Fibroblast of lung (primary cell): ENCODE measurements at regions not wholly inside any gene's neighbourhood (a gene's known extent, or its start where the extent isn't known, plus 50 kb on each side); places are given as distances from the start of the nearest gene placed in this dataset.

ENCODE experiments used
- EZH2 ChIP-seq: IDR thresholded peaks from 2 replicates; pipeline ENCODE4 v1.5.1; 2012; ENCODE audit warnings: low read length, control low read depth, mild to moderate bottlenecking; ENCODE audit errors: missing control alignments
- TF ChIP-seq, protein P1 (sequence below), 2 donors: IDR thresholded peaks in 1 of 2; conservative IDR thresholded peaks in 1 of 2; 1 replicate in 1 of 2; 2 replicates in 1 of 2; pipeline ENCODE4 v1.5.1; 2011 to 2012; ENCODE audit warnings: low read length in 2 of 2, control low read depth in 1 of 2, inconsistent platforms in 1 of 2, low read depth in 1 of 2, mild to moderate bottlenecking in 1 of 2

DNA sequence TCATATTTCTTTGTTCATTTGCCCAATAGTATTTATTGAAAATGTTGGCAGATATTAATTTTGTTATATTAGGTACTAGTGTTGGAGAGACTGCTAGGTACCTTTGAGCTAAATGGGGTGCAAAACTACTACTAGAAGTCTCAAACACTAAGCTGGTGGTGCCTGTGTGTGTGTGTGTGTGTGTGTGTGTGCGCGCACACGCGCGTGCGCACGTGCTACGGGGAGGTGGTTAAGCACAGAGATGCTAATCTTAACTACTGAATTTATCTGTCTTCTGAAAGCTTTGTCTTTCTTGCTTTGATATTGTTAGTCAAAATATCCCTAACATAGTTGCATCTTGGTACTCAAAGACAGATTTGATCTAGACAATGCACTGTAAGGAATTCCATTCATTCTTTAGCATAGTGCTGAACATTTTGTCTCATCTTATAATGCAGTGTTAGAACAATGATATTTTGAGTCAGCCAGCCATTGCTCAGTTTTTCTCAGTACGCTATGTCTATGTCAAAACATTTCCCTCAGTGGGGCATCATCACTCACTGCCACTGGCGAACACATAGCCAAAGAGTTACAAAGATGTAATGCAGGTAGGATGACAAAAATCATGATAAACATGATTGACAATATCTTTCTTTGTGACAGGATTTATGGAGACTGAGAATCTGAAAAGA lies 396.0 kb upstream of the RGPD4 start:
- TF ChIP-seq, protein P1, sequence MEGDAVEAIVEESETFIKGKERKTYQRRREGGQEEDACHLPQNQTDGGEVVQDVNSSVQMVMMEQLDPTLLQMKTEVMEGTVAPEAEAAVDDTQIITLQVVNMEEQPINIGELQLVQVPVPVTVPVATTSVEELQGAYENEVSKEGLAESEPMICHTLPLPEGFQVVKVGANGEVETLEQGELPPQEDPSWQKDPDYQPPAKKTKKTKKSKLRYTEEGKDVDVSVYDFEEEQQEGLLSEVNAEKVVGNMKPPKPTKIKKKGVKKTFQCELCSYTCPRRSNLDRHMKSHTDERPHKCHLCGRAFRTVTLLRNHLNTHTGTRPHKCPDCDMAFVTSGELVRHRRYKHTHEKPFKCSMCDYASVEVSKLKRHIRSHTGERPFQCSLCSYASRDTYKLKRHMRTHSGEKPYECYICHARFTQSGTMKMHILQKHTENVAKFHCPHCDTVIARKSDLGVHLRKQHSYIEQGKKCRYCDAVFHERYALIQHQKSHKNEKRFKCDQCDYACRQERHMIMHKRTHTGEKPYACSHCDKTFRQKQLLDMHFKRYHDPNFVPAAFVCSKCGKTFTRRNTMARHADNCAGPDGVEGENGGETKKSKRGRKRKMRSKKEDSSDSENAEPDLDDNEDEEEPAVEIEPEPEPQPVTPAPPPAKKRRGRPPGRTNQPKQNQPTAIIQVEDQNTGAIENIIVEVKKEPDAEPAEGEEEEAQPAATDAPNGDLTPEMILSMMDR (conservative IDR thresholded peaks at IDR 0.05 in 1 of 2, IDR thresholded peaks at IDR 0.05 in 1 of 2; ENCODE audit: low read depth in 1 of 2, low read length in 2 of 2), result no peak
- no peak for TF ChIP-seq EZH2
